ENCODE measurements at regions not wholly inside any gene's neighbourhood (a gene's known extent, or its start where the extent isn't known, plus 50 kb on each side); places are given as distances from the start of the nearest gene placed in this dataset.

DNA sequence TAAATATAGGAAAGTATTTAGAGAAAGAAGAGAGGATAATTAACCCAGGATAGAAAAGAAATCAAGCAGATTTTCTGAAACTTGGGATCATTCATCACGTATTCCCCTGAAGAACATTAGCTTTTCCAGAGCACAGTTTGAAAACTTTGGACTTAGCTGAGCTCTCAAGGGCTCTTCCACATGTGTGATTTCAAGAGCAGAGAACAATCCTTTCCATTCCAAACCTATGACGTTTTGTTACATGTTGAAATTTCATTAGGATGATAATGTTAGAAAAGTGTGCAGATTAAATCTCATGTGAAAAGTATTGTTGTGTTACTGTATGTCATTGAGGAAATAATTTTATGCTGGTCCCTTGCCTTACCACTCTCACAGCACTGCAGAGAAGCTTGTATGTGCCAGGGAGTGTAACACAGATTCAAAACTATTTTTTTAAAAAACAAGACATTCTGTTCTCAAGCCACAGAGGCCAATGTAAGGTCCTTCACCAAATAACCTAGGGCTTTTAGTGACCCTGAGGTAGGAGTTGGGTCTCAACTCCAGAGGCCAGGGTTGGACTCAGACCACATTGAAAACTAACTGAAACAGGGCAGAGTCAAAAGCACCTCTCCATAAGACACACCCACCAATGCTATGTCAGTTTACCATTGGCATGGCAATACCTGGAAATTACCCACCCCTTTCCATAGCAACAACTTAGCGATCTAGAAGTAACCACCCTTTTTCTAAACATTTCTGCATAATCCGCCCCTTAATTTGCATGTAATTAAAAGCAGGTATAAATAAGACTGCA lies 141.3 kb downstream of the ANXA5 start:
- TF ChIP-seq, protein P1, sequence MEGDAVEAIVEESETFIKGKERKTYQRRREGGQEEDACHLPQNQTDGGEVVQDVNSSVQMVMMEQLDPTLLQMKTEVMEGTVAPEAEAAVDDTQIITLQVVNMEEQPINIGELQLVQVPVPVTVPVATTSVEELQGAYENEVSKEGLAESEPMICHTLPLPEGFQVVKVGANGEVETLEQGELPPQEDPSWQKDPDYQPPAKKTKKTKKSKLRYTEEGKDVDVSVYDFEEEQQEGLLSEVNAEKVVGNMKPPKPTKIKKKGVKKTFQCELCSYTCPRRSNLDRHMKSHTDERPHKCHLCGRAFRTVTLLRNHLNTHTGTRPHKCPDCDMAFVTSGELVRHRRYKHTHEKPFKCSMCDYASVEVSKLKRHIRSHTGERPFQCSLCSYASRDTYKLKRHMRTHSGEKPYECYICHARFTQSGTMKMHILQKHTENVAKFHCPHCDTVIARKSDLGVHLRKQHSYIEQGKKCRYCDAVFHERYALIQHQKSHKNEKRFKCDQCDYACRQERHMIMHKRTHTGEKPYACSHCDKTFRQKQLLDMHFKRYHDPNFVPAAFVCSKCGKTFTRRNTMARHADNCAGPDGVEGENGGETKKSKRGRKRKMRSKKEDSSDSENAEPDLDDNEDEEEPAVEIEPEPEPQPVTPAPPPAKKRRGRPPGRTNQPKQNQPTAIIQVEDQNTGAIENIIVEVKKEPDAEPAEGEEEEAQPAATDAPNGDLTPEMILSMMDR (IDR thresholded peaks at IDR 0.05; ENCODE audit: borderline replicate concordance, insufficient read depth, low read depth, low read length) = no peak
- no peak overlapping the region for H3K4me3 ChIP-seq (ENCODE audit: low read depth, low read length)

DNA sequence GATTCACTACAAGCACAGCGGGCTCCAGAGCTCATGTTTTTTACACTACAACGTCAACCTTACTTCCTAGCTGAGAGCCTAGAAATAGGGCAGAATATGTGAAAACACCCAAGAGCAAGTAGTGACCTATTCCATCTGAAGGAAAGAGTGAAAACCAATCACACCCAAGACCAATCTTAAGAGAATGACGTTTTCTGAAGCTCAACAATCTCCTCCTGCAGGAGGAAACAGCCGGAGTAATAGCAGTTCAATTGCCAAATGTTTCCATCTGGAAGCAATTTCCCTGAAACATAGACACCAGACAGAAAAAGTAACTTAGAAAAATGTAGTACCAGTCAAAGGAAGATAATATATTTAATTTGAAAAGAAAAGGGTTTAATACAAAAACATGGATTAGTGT lies 142.4 kb downstream of the ANXA5 start:
- TF ChIP-seq, protein P1 (IDR thresholded peaks at IDR 0.05; ENCODE audit: borderline replicate concordance, insufficient read depth, low read depth, low read length) = no peak
- H3K4me3 ChIP-seq (ENCODE audit: low read depth, low read length) = no peak overlapping the region

DNA sequence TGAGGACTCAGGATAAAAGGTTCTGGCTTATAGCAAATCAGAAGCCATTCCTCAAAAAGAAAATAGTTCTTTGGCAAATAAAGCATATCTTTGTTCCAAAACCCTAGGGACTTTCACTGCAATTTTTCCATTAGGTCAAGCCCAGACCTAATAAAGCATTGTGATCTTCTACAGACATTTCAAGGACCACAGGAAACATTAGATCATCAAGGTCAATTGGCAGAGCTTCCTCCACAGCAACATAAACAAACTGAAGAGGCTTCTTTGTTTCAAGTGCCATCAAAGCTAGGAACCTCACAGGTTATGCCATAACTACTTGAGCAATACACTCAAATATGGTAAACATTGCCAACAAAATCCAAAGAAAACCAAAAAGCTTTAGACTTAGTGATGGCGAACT lies 144.9 kb downstream of the ANXA5 start:
- no peak overlapping the region for H3K4me3 ChIP-seq (ENCODE audit: low read depth, low read length)

DNA sequence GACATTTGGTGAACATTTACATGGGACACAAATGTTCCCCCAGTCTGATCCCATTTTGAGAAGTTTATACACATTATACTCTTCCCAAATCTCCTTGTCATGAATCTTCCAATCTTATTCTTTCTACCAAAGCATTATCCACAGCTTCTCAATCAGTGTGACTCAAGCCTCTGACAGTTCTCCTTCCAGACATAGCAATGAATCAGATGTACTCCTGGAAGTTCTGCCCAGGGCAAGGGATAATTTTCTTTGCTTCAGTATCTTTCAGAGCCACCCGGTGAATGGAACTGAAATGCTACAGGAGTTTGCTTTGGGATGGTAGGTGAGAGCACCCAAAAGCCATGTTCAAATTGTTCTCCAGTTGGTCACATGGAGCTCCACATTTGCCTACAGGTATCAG lies 145.5 kb downstream of the ANXA5 start:
- TF ChIP-seq, protein P1 (IDR thresholded peaks at IDR 0.05; ENCODE audit: borderline replicate concordance, insufficient read depth, low read depth, low read length) = no peak
- no peak overlapping the region for H3K4me3 ChIP-seq (ENCODE audit: low read depth, low read length)

More for the DNA sequence above, 144.9 kb downstream of the ANXA5 start:
- TF ChIP-seq, protein P1 (IDR thresholded peaks at IDR 0.05; ENCODE audit: borderline replicate concordance, insufficient read depth, low read depth, low read length) = no peak

- TF ChIP-seq, protein P1 (IDR thresholded peaks at IDR 0.05; ENCODE audit: borderline replicate concordance, insufficient read depth, low read depth, low read length) = no peak
- no peak overlapping the region for H3K4me3 ChIP-seq (ENCODE audit: low read depth, low read length)
These were observed 155.1 kb downstream of the ANXA5 start for GRCh38 chr4:121541696-121542095.

DNA sequence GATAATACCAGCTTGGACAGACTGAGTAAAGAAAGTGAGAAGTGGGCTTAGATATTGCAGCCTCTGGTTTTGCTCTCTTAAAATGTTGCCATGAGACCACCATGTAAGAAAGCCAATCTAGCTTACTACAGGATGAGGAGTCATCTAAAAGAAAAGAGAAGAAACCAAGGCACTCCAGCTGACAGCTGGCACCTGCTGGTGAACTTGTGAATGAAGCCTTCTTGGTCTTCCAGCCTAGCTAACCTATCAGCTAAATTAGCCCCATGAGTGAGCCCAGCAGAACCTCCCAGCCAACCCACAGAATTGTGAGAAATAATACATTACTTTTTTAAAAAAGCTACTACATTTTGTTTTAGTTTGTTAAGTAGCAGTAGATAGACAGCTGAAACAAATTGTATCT lies 154.5 kb upstream of the QRFPR start:
- H3K4me3 ChIP-seq (ENCODE audit: low read depth, low read length) = no peak overlapping the region
- TF ChIP-seq, protein P1 (IDR thresholded peaks at IDR 0.05; ENCODE audit: borderline replicate concordance, insufficient read depth, low read depth, low read length) = no peak

DNA sequence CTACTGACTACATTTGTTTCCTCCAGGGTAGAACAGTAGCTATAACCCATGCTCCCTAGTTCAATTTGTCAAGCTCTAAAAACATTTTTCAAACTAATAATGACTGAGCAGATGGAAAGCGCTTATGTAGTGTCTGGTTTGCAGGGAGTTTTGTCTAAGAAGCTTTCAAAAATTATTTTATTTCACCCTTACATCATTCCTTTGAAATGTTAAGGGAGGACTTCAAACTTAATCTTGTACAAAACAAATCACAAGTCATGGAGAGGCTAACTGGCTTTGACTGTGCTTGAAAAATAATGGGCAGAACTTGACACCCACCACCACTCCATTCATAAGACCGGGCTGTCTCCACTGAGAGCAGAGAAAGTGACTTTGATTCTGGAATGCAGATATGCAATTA lies 153.4 kb upstream of the QRFPR start:
- H3K4me3 ChIP-seq (ENCODE audit: low read depth, low read length) = no peak overlapping the region
- TF ChIP-seq, protein P1 (IDR thresholded peaks at IDR 0.05; ENCODE audit: borderline replicate concordance, insufficient read depth, low read depth, low read length) = no peak

Data from GM12875 (cell line).